GM11168 (cell line): ENCODE measurements at regions not wholly inside any gene's neighbourhood (a gene's known extent, or its start where the extent isn't known, plus 50 kb on each side); places are given as distances from the start of the nearest gene placed in this dataset.
"Not testable (repeated sequence)": the region's sequence is repeated elsewhere in the genome, so short reads cannot be mapped to it uniquely, and the experiment has no call there.

ENCODE experiments used
- in situ Hi-C: fragments of 300-500 bp; cut with MboI; formaldehyde crosslinking; loops from one replicate; pipeline ENCODE4 v1.12.0; 2022; ENCODE audit warnings: low sequenced_read_pairs; ENCODE audit not compliant: unreplicated experiment

GRCh38 chr6:120931520-120932180 lies 402.6 kb downstream of the TBC1D32 start:
- in situ Hi-C loops: not testable (repeated sequence)

DNA sequence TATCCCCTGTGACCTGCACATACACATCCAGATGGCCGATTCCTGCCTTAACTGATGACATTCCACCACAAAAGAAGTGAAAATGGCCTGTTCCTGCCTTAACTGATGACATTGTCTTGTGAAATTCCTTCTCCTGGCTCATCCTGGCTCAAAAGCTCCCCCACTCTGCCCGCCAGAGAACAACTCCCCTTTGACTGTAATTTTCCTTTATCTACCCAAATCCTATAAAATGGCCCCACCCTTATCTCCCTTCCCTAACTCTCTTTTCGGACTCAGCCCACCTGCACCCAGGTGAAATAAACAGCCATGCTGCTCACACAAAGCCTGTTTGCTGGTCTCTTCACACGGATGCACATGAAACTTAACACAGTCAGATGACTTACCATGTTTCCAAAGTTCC lies 403.8 kb downstream of the TBC1D32 start:
- in situ Hi-C loops: not testable (repeated sequence)

- in situ Hi-C loops: no loop called here
Measured at GRCh38 chr6:120924214-120924613, 410.1 kb downstream of the TBC1D32 start.

DNA sequence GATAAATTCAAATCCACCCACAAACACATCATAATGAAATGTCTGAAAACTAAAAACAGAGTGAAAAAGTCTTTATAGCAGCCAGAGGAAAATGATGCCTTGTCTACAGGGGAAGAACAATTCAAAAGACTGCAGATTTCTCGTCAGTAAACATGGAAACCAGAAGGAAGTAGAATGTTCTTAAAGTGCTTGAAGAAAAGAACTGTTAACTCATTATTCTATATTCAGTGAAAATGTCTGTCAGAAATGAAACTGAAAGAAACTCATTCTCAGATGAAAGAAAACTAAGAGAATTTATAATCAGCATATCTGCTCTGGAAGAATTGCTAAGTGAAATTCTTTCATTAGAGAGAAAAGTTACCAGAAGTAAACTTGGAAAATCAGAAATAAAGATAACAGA lies 416.1 kb downstream of the TBC1D32 start:
- in situ Hi-C loops: no loop called here

DNA sequence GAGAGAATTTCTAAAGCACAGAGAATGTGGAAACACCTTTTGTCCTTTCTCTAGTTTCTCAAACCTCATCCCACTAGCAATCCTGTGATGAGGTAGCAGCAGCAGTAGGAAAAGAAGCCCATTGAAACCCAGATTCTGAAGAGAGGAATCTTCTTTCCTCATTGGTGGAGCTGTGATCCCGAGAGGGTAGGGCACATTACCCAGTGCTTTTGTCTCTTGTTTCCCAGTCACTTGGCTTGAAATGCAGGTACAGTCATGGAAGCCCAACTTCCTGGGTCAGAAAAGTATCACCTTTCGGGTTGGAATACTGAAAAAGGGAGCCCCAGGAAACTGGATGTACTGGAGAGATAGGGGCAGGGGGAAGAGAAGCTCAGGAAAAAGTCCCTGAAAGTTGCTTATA lies 417.4 kb downstream of the TBC1D32 start:
- in situ Hi-C loops: no loop called here

GRCh38 chr6:120913486-120913885 lies 420.8 kb downstream of the TBC1D32 start:
- in situ Hi-C loops: no loop called here

GRCh38 chr6:120908767-120909166 lies 425.5 kb downstream of the TBC1D32 start:
- in situ Hi-C loops: no loop called here

- in situ Hi-C loops: no loop called here
Measured at GRCh38 chr6:120903836-120904235, 430.4 kb downstream of the TBC1D32 start.

GRCh38 chr6:120899932-120900331 lies 434.3 kb downstream of the TBC1D32 start:
- in situ Hi-C loops: no loop called here

- in situ Hi-C loops: no loop called here
Measured at GRCh38 chr6:120894077-120894476, 440.2 kb downstream of the TBC1D32 start.

- in situ Hi-C loops: no loop called here
Measured at GRCh38 chr6:120876931-120877330, 457.3 kb downstream of the TBC1D32 start.

GRCh38 chr6:120876424-120876823 lies 457.9 kb downstream of the TBC1D32 start:
- in situ Hi-C loops: no loop called here

DNA sequence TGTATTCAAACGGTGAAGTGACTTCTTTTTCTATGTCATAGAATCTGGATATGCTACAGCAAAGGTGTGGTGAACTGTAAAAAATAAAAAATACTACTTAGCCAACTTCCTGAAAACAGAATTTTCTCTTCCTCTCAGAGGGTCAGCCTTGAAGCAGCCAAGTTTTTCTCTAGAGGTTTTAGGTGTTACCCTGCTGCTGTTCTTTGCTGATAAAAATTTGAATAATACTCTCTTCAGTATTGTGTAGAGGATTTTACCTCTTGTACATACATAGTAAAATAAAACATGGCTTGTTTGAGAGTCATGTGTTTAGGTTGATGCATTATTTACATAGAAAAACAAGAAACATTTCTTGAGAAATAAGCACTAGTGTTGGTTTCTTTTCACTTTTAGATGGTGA lies 458.4 kb downstream of the TBC1D32 start:
- in situ Hi-C loops: no loop called here

DNA sequence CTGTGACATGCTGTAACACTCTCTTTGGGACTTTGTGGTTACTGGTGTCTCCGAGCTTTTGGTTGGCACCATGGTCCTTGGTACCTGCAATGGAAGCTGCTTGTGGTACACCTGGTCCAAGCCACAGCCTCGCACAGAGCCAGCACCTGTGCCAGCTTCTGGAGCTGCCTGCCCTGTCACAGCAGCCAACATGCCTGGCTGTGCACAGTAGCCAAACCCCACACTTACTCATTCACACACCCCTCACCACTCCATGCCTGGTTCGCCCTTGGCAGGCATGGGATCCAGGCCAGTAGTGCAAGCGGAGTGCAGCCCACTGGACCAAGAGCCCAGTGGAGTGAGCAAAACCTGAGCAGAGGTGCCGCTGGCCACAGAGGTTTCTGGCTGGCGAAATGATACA lies 459.9 kb downstream of the TBC1D32 start:
- in situ Hi-C loops: no loop called here

- in situ Hi-C loops: no loop called here
Measured at GRCh38 chr6:120873125-120873865, 461.0 kb downstream of the TBC1D32 start.

DNA sequence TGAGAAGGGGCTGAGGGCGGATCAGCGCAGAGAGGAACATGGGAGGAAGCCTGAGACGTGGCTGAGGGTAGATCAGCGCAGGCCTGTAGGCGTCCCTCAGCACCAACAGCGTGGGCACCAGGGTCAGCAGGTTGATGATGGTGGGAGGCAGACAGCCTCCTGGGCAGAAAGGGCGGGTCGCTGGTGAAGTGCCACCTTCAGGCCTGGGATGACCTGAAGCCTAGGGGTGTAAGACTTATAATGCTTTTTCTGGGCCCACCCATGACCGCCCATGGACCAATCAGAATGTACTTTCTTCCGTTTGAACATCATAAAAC lies 462.1 kb downstream of the TBC1D32 start:
- in situ Hi-C loops: no loop called here

DNA sequence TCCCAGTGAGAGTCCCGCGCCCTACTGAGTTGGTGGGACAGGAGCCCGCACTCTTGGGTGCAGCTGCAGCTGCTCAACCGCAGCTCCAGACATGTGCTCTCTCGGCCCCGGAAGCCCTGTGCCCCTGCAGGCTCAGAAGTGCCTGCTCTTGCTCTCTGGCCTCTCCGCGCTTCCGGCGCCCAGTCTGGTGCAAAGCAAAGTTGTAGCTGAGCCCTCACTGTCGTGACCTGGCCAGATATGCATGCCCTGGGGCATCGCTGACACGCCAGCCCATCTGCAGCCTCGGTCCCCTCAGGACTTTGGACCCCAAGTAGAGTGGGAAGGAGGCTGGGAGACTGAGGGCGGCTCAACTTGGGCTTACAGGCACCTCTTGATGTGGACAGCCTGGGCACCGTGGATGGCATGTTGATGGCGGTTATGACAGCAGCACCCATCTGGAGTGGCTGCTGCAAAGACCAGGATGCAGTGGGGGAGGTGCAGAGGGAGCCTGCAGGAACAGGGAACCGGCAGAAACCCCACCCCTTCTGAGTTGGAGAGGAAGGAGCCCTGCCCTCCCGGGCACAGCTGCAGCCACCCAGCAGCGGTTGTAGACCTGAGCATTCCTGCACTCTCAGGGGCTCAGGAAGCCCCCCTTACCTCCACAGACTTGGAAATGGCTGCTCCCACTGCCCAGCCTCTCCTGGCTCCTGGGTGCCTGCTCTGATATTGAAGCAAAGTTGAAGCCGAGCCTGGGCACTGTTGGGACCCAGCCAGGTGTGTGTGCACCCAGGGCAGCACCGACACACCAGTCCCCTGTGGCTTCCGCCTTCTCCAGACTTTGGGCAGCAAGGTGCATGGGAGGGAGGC lies 462.6 kb downstream of the TBC1D32 start:
- in situ Hi-C loops: no loop called here

GRCh38 chr6:120869397-120869796 lies 464.9 kb downstream of the TBC1D32 start:
- in situ Hi-C loops: no loop called here

GRCh38 chr6:120857422-120857821 lies 476.9 kb downstream of the TBC1D32 start:
- in situ Hi-C loops: no loop called here

DNA sequence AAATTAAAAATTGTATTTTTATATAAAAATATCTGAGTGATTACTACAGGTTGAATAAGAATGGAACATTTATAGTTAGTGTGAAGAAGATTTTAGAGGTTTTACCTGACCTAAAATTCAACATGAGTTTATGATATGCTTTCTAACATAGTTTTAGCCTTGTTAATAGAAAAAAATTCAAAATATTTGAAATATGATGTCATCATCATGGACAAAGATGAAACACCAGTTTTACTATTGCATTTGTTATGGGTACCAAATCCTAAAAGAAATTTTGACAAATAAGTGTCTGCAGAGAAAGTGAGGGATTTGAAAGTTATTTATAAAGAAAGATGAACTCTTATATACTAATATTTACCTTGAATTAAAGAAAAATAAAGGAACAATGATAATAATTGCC lies 479.7 kb downstream of the TBC1D32 start:
- in situ Hi-C loops: no loop called here

DNA sequence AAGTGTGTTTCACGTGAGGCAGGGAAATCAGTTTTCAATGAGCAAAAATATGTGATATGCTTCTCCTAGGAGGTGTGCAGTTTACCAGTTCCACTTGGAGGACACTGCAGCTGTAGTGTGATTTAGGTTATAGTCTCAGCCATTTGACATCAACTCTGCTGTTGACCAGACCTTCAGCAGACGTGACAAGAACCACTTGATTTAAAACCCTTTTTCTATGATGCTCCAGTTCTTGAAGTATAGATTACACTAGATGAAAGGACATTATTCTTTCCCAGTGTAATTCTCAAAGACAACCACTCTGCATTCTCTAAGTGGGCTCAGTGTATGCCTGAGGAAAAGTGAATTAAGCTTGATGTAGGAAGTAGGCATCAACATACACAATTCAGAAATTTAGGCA lies 480.8 kb downstream of the TBC1D32 start:
- in situ Hi-C loops: no loop called here
